ENCODE measurements at regions not wholly inside any gene's neighbourhood (a gene's known extent, or its start where the extent isn't known, plus 50 kb on each side); places are given as distances from the start of the nearest gene placed in this dataset.

DNA sequence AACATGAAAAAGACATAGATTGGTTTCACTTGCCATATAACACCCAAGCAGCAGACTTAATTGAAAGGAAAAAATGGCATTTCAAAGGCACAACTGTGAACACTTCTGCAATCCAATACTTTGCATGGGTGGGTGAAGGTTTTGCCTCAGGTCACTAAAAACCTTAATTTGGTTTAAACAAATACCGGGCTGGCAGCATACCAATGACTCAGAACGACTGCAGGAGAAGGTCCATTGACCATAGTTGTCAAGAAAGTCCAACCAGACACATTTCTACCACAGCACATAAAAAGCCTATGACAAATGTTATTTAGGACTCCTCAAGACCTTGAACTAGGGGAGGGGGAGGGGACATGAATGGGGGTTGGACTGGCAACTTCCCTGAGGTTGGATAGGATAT lies 183.6 kb upstream of the TRPC5 start:
- TF ChIP-seq, protein P1, sequence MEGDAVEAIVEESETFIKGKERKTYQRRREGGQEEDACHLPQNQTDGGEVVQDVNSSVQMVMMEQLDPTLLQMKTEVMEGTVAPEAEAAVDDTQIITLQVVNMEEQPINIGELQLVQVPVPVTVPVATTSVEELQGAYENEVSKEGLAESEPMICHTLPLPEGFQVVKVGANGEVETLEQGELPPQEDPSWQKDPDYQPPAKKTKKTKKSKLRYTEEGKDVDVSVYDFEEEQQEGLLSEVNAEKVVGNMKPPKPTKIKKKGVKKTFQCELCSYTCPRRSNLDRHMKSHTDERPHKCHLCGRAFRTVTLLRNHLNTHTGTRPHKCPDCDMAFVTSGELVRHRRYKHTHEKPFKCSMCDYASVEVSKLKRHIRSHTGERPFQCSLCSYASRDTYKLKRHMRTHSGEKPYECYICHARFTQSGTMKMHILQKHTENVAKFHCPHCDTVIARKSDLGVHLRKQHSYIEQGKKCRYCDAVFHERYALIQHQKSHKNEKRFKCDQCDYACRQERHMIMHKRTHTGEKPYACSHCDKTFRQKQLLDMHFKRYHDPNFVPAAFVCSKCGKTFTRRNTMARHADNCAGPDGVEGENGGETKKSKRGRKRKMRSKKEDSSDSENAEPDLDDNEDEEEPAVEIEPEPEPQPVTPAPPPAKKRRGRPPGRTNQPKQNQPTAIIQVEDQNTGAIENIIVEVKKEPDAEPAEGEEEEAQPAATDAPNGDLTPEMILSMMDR (conservative IDR thresholded peaks at IDR 0.05): no peak
- TF ChIP-seq EZH2 (IDR thresholded peaks at IDR 0.05; ENCODE audit: low read depth): no peak
